ENCODE measurements at regions not wholly inside any gene's neighbourhood (a gene's known extent, or its start where the extent isn't known, plus 50 kb on each side); places are given as distances from the start of the nearest gene placed in this dataset.
A peak's percentile ranks its signal among the peaks of the same experiment; 100 is the strongest.
"Not testable (repeated sequence)": the region's sequence is repeated elsewhere in the genome, so short reads cannot be mapped to it uniquely, and the experiment has no call there.

GRCh38 chr11:41519696-41520095 is 60.2 kb upstream of the LRRC4C start:
- intact Hi-C loops (cut with DNase I), result no loop called here
- no peak for DNase-seq

DNA sequence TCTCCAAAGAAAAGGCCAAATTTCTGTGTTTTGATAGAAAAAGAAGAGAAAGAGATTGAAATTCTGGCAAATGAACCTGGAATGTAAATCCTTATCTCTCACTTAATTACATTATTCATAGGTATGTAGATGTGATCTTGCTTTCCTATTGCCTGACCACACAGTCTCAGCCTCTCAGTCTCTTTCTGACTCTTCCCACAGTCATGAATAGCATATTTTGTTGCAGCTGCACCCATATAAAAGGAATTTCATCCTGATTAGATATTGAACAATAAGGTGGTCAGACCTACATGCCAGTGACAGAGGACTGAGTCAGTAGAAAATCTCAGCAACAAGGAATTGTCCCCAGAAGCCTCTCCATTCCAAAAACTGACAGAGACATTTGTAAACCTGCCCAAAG is 62.9 kb upstream of the LRRC4C start:
- intact Hi-C loops (cut with DNase I), result no loop called here
- no peak for DNase-seq

GRCh38 chr11:41522899-41523672 is 63.6 kb upstream of the LRRC4C start:
- no peak for DNase-seq
- intact Hi-C loops (cut with DNase I), result no loop called here

DNA sequence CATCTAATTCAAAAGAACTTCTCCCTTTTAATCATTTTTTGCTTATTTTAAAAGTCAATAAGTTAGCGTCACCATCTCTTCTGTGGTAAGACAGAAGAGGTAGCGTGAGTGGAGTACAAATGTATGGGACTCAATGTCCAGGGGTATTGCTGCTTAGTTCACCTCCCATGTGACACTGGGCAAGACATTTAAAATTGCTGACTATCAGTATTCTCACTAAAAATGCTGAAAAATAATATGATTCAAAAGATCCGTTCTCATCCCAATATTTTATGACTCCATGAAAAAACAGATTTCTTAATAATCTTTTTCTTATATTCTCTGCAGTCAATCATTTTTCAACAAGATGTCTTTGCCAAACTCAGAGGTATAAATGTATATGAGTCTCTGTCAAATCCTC is 68.1 kb upstream of the LRRC4C start:
- DNase-seq, result no peak
- intact Hi-C loops (cut with DNase I), result no loop called here

- intact Hi-C loops (cut with DNase I), result no loop called here
- DNase-seq, result no peak
Measured at GRCh38 chr11:41532413-41532812, 73.0 kb upstream of the LRRC4C start.

- DNase-seq, result peak in 32 of 42 donors; percentile 4 to 88 (median 40)
Measured at GRCh38 chr11:41533761-41534160, 74.3 kb upstream of the LRRC4C start.

DNA sequence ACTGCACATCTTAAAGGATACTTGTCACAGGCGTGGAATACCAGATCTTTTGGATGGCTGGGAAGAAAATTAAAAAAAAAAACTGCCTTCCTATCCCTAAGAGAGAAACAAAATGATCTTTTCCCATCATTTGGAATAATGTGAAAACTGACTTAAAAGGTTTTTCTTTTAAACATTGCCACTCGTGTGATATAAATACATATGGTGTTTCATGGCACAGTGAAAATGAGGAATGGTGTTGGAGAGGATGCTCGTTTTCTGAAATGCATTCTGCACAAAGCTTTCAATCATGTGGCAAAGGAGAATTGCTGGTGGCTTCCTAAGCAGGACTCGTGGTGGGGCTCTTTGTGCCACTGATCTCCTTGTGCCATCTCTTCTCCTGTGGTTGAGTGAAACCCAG is 74.9 kb upstream of the LRRC4C start:
- DNase-seq, result no peak
- intact Hi-C loops (cut with DNase I), result no loop called here

More at GRCh38 chr11:41533761-41534160, 74.3 kb upstream of the LRRC4C start:
- intact Hi-C loops (cut with DNase I), result no loop called here

DNA sequence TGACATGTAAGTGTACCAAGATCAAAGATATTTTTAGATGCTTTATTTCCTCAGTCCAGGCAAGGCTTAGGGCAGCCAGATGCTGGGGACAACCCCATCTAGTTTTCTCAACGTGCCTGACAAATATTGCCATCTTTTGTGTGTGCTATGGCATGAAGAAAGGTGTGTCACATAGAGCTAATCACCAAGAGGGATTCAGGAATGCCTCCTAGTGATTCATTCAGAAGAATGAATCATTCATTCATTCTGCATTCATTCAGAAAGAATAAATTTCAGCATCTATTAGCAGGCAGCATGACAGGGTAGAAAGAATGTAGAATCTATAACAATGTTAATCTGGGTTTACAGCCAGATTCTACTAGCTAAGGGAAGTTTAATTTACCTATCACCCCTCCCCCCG is 75.4 kb upstream of the LRRC4C start:
- intact Hi-C loops (cut with DNase I), result no loop called here
- DNase-seq, result no peak

GRCh38 chr11:41536021-41536568 is 76.6 kb upstream of the LRRC4C start:
- intact Hi-C loops (cut with DNase I), result no loop called here
- DNase-seq, result peak in 17 of 42 donors; percentile 4 to 54 (median 15)

GRCh38 chr11:41544902-41545301 is 85.5 kb upstream of the LRRC4C start:
- intact Hi-C loops (cut with DNase I), result not testable (repeated sequence)

DNA sequence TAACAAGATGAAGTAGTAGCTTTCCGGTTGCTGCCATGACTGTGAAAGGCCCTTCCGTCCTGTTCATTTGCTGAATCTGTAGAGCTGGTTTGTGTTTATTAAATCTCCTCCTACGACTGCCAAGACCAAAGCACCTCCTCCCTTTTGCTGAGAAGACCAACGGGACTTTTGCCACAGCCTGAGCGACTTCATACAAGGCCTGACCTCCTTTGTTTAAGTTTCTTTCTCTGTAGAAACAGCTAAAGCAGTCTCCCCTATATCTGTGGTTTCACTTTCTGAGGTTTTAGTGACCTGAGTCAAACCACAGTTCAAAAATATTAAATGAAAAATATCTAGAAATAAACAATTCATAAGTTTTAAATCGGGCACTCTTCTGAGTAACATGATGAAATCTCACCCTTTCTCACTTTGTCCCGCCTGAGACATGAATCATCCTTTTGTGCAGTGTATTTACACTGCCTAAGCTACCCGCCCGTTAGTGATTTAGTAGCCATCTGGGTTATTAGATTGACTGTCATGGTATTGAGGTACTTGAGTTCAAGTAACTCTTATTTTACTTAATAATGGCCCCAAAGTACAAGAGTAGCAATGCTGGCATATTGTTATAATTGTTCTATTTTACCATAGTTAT is 119.1 kb upstream of the LRRC4C start:
- no peak for DNase-seq
- intact Hi-C loops (cut with DNase I), result no loop called here

More at GRCh38 chr11:41544902-41545301, 85.5 kb upstream of the LRRC4C start:
- not testable (repeated sequence) for DNase-seq

DNA sequence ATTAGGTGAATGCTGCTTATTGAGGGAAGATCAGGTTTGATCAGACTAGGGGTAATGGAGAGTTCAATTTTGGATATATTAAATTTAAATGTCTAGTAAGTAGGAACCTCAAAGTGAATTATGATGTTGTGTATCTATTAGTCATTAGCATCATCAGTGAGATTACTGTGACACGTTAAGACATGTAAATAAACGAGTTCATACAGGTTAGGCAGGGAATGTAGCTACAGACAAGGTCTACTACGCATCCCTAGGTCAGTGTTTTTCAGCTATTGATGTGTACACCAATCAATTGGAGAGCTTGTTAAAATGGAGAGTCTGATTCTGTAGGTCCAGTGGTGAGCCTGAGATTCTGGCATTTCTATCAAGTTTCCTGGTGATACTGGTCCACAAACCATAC is 120.1 kb upstream of the LRRC4C start:
- intact Hi-C loops (cut with DNase I), result no loop called here
- DNase-seq, result no peak

DNA sequence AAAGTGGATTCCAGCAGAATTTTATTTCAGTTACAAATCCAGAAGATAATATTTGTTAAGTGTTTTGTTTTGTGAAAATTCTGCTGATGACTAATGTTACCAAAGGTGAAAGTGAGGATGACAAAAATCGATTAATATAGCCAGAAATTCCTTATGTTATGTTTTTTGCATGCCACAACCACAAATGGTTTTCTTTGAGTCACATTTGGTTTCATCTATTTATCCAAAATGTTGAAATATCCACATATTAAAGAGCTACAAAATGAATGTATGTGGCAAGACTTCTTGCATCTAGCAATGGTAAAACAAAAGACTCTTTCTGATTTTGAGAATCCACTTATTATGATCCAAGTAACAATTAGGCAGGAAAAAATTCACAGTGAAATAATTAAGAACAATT is 150.1 kb upstream of the LRRC4C start:
- intact Hi-C loops (cut with DNase I), result no loop called here
- DNase-seq, result no peak

- intact Hi-C loops (cut with DNase I), result no loop called here
- peak in 1 of 42 donors; percentile 2 for DNase-seq
Measured at GRCh38 chr11:41612415-41612814, 153.0 kb upstream of the LRRC4C start.

GRCh38 chr11:41613326-41613725 is 153.9 kb upstream of the LRRC4C start:
- intact Hi-C loops (cut with DNase I), result no loop called here

GRCh38 chr11:41622707-41623359 is 163.4 kb upstream of the LRRC4C start:
- no peak for DNase-seq
- intact Hi-C loops (cut with DNase I), result no loop called here

More at GRCh38 chr11:41613326-41613725, 153.9 kb upstream of the LRRC4C start:
- DNase-seq, result no peak

DNA sequence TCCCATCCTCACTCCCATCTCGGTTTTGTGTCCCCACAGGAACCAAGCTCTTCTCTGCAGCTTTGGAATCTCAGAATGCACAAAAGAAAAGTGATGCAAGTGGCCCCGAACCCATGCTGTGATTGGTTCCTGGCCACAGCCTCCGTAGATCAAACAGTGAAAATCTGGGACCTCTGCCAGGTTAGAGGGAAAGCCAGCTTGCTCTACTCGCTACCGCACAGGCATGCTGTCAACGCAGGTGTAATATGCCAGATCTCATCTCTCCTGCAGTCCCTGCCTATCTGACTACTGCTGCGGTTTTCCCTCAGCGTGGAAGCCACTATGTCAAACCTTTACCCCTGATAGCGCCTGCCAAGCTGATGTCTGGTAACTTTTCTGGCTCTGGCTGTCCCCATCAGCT is 200.5 kb upstream of the LRRC4C start:
- no peak for DNase-seq
- intact Hi-C loops (cut with DNase I), result no loop called here

GRCh38 chr11:41660585-41660984 is 201.1 kb upstream of the LRRC4C start:
- no peak for DNase-seq
- intact Hi-C loops (cut with DNase I), result no loop called here

GRCh38 chr11:41665441-41666360 is 206.2 kb upstream of the LRRC4C start:
- intact Hi-C loops (cut with DNase I), result no loop called here
- peak in 2 of 42 donors; percentile 11 to 13 for DNase-seq
